H1 (cell line): ENCODE measurements at regions not wholly inside any gene's neighbourhood (a gene's known extent, or its start where the extent isn't known, plus 50 kb on each side); places are given as distances from the start of the nearest gene placed in this dataset.

Source experiments
- CTCF ChIA-PET: fragments of 300-600 bp; sonication (Branson Sonifier 250); formaldehyde crosslinking; loops from one replicate; lab custom pipeline; 2021; ENCODE audit not compliant: partially characterized antibody; lab: Charles Lee
- POLR2A ChIA-PET: fragments of 300-600 bp; sonication (Branson Sonifier 250); formaldehyde crosslinking; loops from one replicate; lab custom pipeline; 2021; ENCODE audit warnings: inconsistent platforms; ENCODE audit not compliant: partially characterized antibody; lab: Charles Lee
- DNase-seq, 2 experiments: peaks; one replicate each; pipeline versions ENCODE4 v3.0.0 to v3.0.0-alpha.2; 2010 to 2022; ENCODE audit warnings: low spot score in 2 of 2, low read depth in 1 of 2, mixed read lengths in 1 of 2
- FAIRE-seq: peaks from 2 replicates; lab custom pipeline; 2011; peaks lifted over from hg19 to GRCh38; lab: Jason Lieb, UNC
- H2AFZ ChIP-seq: 2 replicates; pipeline ENCODE4 v1.8.1; 2012; ENCODE audit warnings: low read length, inconsistent platforms
- H2AK5ac ChIP-seq: 2 replicates; pipeline ENCODE4 v1.6.1; 2013; ENCODE audit warnings: low read depth, low read length
- H2BK120ac ChIP-seq: replicated peaks from 2 replicates; pipeline ENCODE3; 2013; ENCODE audit warnings: low read depth, low read length, inconsistent platforms
- H2BK12ac ChIP-seq: 2 replicates; pipeline ENCODE4 v1.6.1; 2013; ENCODE audit warnings: low read depth, low read length
- H2BK15ac ChIP-seq: 2 replicates; pipeline ENCODE4 v1.6.1; 2013; ENCODE audit warnings: low read length
- H2BK20ac ChIP-seq: 2 replicates; pipeline ENCODE4 v1.6.1; 2013; ENCODE audit warnings: low read length
- H2BK5ac ChIP-seq: 2 replicates; pipeline ENCODE4 v1.6.1; 2013; ENCODE audit warnings: low read depth, low read length
- H3K14ac ChIP-seq: 2 replicates; pipeline ENCODE4 v1.6.1; 2013; ENCODE audit warnings: inconsistent platforms; ENCODE audit not compliant: insufficient read length
- H3K18ac ChIP-seq: 2 replicates; pipeline ENCODE4 v1.6.1; 2013; ENCODE audit warnings: low read length; ENCODE audit errors: extremely low read depth
- H3K23ac ChIP-seq: 2 replicates; pipeline ENCODE4 v1.6.1; 2013; ENCODE audit warnings: inconsistent platforms; ENCODE audit not compliant: insufficient read length
- H3K23me2 ChIP-seq: 2 replicates; pipeline ENCODE4 v1.6.1; 2013; ENCODE audit warnings: low read depth, low read length
- H3K27ac ChIP-seq: 2 replicates; pipeline ENCODE4 v1.6.1; 2011; ENCODE audit warnings: low read depth, low read length, inconsistent platforms
- H3K27me3 ChIP-seq, 4 experiments: replicated peaks in 1 of 4; 1 replicate in 1 of 4; 2 replicates in 3 of 4; pipeline versions ENCODE4 v1.6.1 to v1.8.1; 2011 to 2013; ENCODE audit warnings: low read length in 3 of 4, mild to moderate bottlenecking in 3 of 4, inconsistent platforms in 2 of 4, mixed read lengths in 2 of 4, moderate library complexity in 1 of 4; ENCODE audit not compliant: control insufficient read depth in 3 of 4, insufficient read depth in 3 of 4; ENCODE audit errors: extremely low read depth in 1 of 4
- H3K36me3 ChIP-seq, 4 experiments: 2 replicates each; pipeline versions ENCODE4 v1.6.1 to v1.8.1; 2011 to 2013; ENCODE audit warnings: mild to moderate bottlenecking in 4 of 4, low read length in 3 of 4, moderate library complexity in 2 of 4, control low read depth in 1 of 4, inconsistent platforms in 1 of 4; ENCODE audit not compliant: insufficient read depth in 4 of 4, control insufficient read depth in 2 of 4
- H3K4ac ChIP-seq: replicated peaks from 2 replicates; pipeline ENCODE3; 2013; ENCODE audit warnings: low read length, low read depth, mixed read lengths, inconsistent platforms; ENCODE audit not compliant: insufficient read length
- H3K4me1 ChIP-seq, 4 experiments: replicated peaks in 1 of 4; 1 replicate in 1 of 4; 2 replicates in 3 of 4; pipeline versions ENCODE4 v1.6.1 to v1.8.1; 2011 to 2013; ENCODE audit warnings: low read length in 3 of 4, inconsistent platforms in 2 of 4, mixed read lengths in 1 of 4; ENCODE audit not compliant: insufficient read depth in 4 of 4, control insufficient read depth in 3 of 4
- H3K4me2 ChIP-seq, 2 experiments: 2 replicates each; pipeline versions ENCODE4 v1.6.1 to v1.8.1; 2011 to 2013; ENCODE audit warnings: low read depth in 2 of 2, low read length in 2 of 2, control low read depth in 1 of 2, inconsistent platforms in 1 of 2, mild to moderate bottlenecking in 1 of 2; ENCODE audit not compliant: insufficient read depth in 1 of 2
- H3K4me3 ChIP-seq, 4 experiments: fragments of 200-600, 300-600 bp in 1 of 4; sonication (generic), shearing (Covaris generic), sonication (Bioruptor Twin) in 1 of 4; 2 replicates each; pipeline versions ENCODE4 v1.5.1 to v1.8.1; 2011 to 2016; ENCODE audit warnings: low read length in 4 of 4, low read depth in 3 of 4, control low read depth in 2 of 4, inconsistent platforms in 2 of 4, mild to moderate bottlenecking in 2 of 4, mixed read lengths in 1 of 4, moderate library complexity in 1 of 4; ENCODE audit not compliant: insufficient read depth in 2 of 4; ENCODE audit errors: extremely low read depth in 1 of 4
- H3K56ac ChIP-seq: replicated peaks from 2 replicates; pipeline ENCODE3; 2013; ENCODE audit warnings: low read depth, mild to moderate bottlenecking, mixed read lengths, low read length, inconsistent platforms; ENCODE audit not compliant: insufficient read length
- H3K79me1 ChIP-seq: 2 replicates; pipeline ENCODE4 v1.6.1; 2013; ENCODE audit warnings: low read depth, low read length, control low read depth
- H3K79me2 ChIP-seq, 2 experiments: 2 replicates each; pipeline versions ENCODE4 v1.6.1 to v1.8.1; 2012 to 2013; ENCODE audit warnings: low read length in 2 of 2, mild to moderate bottlenecking in 2 of 2, inconsistent platforms in 1 of 2; ENCODE audit not compliant: insufficient read depth in 2 of 2, control insufficient read depth in 1 of 2
- H3K9ac ChIP-seq, 4 experiments: replicated peaks in 1 of 4; 1 replicate in 1 of 4; 2 replicates in 3 of 4; pipeline versions ENCODE4 v1.6.1 to v1.8.1; 2011 to 2013; ENCODE audit warnings: low read depth in 3 of 4, low read length in 3 of 4, control low read depth in 2 of 4, mild to moderate bottlenecking in 2 of 4, moderate library complexity in 2 of 4, inconsistent platforms in 1 of 4; ENCODE audit errors: extremely low read depth in 1 of 4
- H3K9me3 ChIP-seq, 2 experiments: 2 replicates each; pipeline versions ENCODE4 v1.6.1 to v1.8.1; 2012 to 2013; ENCODE audit warnings: mild to moderate bottlenecking in 2 of 2, moderate library complexity in 2 of 2, control low read depth in 1 of 2, inconsistent platforms in 1 of 2, low read depth in 1 of 2, low read length in 1 of 2, mixed read lengths in 1 of 2; ENCODE audit not compliant: insufficient read depth in 2 of 2
- H4K20me1 ChIP-seq, 2 experiments: replicated peaks in 1 of 2; 2 replicates each; pipeline versions ENCODE3 to v1.8.1; 2011 to 2013; ENCODE audit warnings: inconsistent platforms in 2 of 2, low read length in 2 of 2, mild to moderate bottlenecking in 1 of 2; ENCODE audit not compliant: insufficient read depth in 2 of 2, control insufficient read depth in 1 of 2
- H4K5ac ChIP-seq: 2 replicates; pipeline ENCODE4 v1.6.1; 2013; ENCODE audit warnings: low read length, low read depth, mixed read lengths, inconsistent platforms; ENCODE audit not compliant: insufficient read length
- H4K8ac ChIP-seq: 2 replicates; pipeline ENCODE4 v1.8.0; 2013; ENCODE audit warnings: mild to moderate bottlenecking, moderate library complexity, low read length, inconsistent platforms; ENCODE audit not compliant: insufficient read depth; ENCODE audit errors: extremely low read depth
- H4K91ac ChIP-seq: replicated peaks from 2 replicates; pipeline ENCODE3; 2013; ENCODE audit warnings: low read length, mixed read lengths, inconsistent platforms; ENCODE audit not compliant: insufficient read length
- SIN3A ChIP-seq, 2 experiments: IDR thresholded peaks in 1 of 2; conservative IDR thresholded peaks in 1 of 2; 2 replicates each; pipeline ENCODE4 v1.6.1; 2011 to 2012; ENCODE audit warnings: low read length in 2 of 2, improper control_type of control experiment in 1 of 2, low read depth in 1 of 2, mild to moderate bottlenecking in 1 of 2
- SRF ChIP-seq: IDR thresholded peaks from 2 replicates; pipeline ENCODE4 v1.6.1; 2011; ENCODE audit warnings: mild to moderate bottlenecking, low read depth, low read length, moderate library complexity
- ZNF274 ChIP-seq: IDR thresholded peaks from 2 replicates; pipeline ENCODE4 v1.7.0; 2012; ENCODE audit warnings: low read length, borderline replicate concordance; ENCODE audit errors: extremely low read depth
- WGBS, 2 experiments: shearing (Covaris generic) in 1 of 2; methylation state at CpG; one replicate each; pipeline versions ENCODE4 v1.1.6 to v1.1.7; 2013 to 2015; ENCODE audit warnings: low lambda C conversion rate in 2 of 2, mixed read lengths in 2 of 2, inconsistent platforms in 1 of 2, low coverage in 1 of 2, missing lambda C conversion rate in 1 of 2; ENCODE audit not compliant: insufficient replicate concordance in 2 of 2, insufficient coverage in 1 of 2, insufficient read length in 1 of 2; ENCODE audit errors: extremely low coverage in 1 of 2, missing lambda C conversion rate in 1 of 2; 5-methylcytosine and 5-hydroxymethylcytosine counted together

DNA sequence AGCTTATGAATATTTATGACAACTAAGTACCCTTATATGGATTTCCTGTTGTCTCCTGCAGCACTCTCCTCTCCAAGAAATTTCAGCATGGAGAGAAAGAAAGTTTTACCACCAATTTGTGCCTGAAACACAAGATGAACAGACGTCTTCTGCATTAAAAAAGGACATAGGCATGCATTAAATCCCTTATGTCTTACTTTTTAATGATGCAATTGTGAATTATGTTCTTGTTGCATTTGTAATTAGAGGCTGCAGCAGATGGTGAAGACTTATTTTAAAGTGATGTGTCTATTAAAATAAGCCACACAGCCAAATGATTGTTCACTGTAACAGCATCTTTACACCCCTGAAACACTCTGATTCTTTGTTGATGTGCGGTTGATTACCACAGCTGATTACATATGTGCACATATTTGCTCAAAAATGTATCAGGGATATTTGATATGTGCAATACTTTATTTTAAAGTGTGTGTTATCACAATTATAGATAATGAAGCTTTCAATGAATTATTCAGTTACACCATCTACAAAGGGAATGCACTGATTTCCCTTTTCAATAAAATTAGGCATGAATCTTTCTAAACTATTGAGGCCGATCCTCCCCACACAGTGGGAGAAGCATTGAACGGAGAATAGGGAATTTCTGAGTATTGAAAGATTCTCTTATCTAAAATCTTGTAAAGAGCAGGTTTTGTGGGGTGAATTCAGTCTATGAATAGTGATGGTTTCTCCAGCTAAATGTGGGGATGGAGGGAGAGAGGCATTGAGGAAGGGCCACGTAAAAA is 585.1 kb downstream of the SLC4A3 start:
- Histone ChIP-seq H2AK5ac (no peak overlapping the region), H4K20me1 (no peaks in the 10 kb centered on the region), H2BK5ac (no peak overlapping the region), H3K23ac (no peak overlapping the region), H4K8ac (no peak overlapping the region), H3K14ac (no peak overlapping the region), H3K36me3 (no peaks in the 10 kb centered on the region), H3K27ac (no peak overlapping the region), H2BK12ac (no peak overlapping the region), H3K4me3 (no peak overlapping the region), H3K4me2 (no peak overlapping the region), H3K79me2 (no peaks in the 10 kb centered on the region), H3K79me1 (no peaks in the 10 kb centered on the region), H3K9me3 (no peaks in the 10 kb centered on the region), H3K56ac (no peak overlapping the region), H3K4ac (no peak overlapping the region), H2BK15ac (no peak overlapping the region), H2BK20ac (no peak overlapping the region), H3K23me2 (no peaks in the 10 kb centered on the region), H3K9ac (no peak overlapping the region), H3K18ac (no peak overlapping the region), H4K91ac (no peak overlapping the region), H3K27me3 (no peaks in the 10 kb centered on the region), H2BK120ac (no peak overlapping the region), H4K5ac (no peak overlapping the region), H2AFZ (no peak overlapping the region), H3K4me1 (peaks cover 0 to 8% (median 2%) of the 10 kb centered on the region in 4 experiments; a peak in 2 of 7 replicates)
- DNase-seq (no peak), FAIRE-seq (no peak)
- WGBS, 2 experiments, result 92% methylated on average over 5 of the region's 5 CpGs; no CpG with 5 or more reads in 1 of the 2 experiments
- POLR2A ChIA-PET, result no interaction called here
- CTCF ChIA-PET, result no interaction called here
- no peak for TF ChIP-seq ZNF274
- no peak for TF ChIP-seq SIN3A (conservative IDR thresholded peaks at IDR 0.05 in 1 of 2, IDR thresholded peaks at IDR 0.05 in 1 of 2; ENCODE audit: low read depth in 1 of 2, low read length in 2 of 2)
- TF ChIP-seq SRF, result 0 out of 2 replicates have a peak, but pooled peaks have one; percentile 24
